GM12878 (cell line): ENCODE measurements at regions not wholly inside any gene's neighbourhood (a gene's known extent, or its start where the extent isn't known, plus 50 kb on each side); places are given as distances from the start of the nearest gene placed in this dataset.

Source experiments
- ATAC-seq: fragments of 200-7000 bp; cut with Tn5 transposase; 3 replicates; pipeline ENCODE4 v1.9.1; 2020; ENCODE audit warnings: mild to moderate bottlenecking, moderate library complexity
- BruUV-seq: library from RNA; stranded (reverse); fragments of 400-500 nt; replicated peaks from 2 replicates; lab custom pipeline; 2021; lab: Mats Ljungman, UMichigan
- CTCF ChIA-PET: fragments of 300-600 bp; sonication (Branson Sonifier 250); formaldehyde crosslinking; extraction: SDS; loops from one replicate; lab custom pipeline; 2021; ENCODE audit warnings: inconsistent platforms; lab: Yijun Ruan, JAX
- POLR2A ChIA-PET: fragments of 350-600 bp; formaldehyde crosslinking; extraction: SDS; loops from one replicate; lab custom pipeline; 2021; ENCODE audit warnings: inconsistent platforms; lab: Charles Lee
- RAD21 ChIA-PET: fragments of 300-600 bp; sonication (Branson Sonifier 250); formaldehyde crosslinking; loops from one replicate; lab custom pipeline; 2023; ENCODE audit warnings: antibody characterized with exemption; ENCODE audit not compliant: unreplicated experiment; lab: Charles Lee
- SMC1A ChIA-PET: fragments of 300-600 bp; sonication (Branson Sonifier 250); formaldehyde crosslinking; loops from one replicate; lab custom pipeline; 2023; ENCODE audit not compliant: unreplicated experiment, uncharacterized antibody; lab: Charles Lee
- DNase-seq: peaks from one replicate; pipeline ENCODE4 v3.0.0-alpha.2; 2011; ENCODE audit warnings: low read depth, low spot score
- FAIRE-seq: peaks from 3 replicates; lab custom pipeline; 2011; peaks lifted over from hg19 to GRCh38; lab: Jason Lieb, UNC
- H2AFZ ChIP-seq: 2 replicates; pipeline ENCODE4 v1.6.0; 2011; ENCODE audit warnings: low read depth, low read length, control low read depth; ENCODE audit not compliant: control insufficient read depth
- H3K27ac ChIP-seq: 2 replicates; pipeline ENCODE4 v1.5.1; 2011; ENCODE audit warnings: control low read depth; ENCODE audit not compliant: control insufficient read depth, insufficient read depth
- H3K27me3 ChIP-seq, 2 experiments: replicated peaks in 1 of 2; 2 replicates each; pipeline versions ENCODE4 v1.6.0 to v1.6.1; 2011; ENCODE audit warnings: low read length in 1 of 2; ENCODE audit not compliant: control insufficient read depth in 2 of 2, insufficient read depth in 2 of 2
- H3K36me3 ChIP-seq, 2 experiments: 2 replicates each; pipeline ENCODE4 v1.5.1; 2011; ENCODE audit warnings: low read length in 1 of 2; ENCODE audit not compliant: control insufficient read depth in 2 of 2, insufficient read depth in 2 of 2
- H3K4me1 ChIP-seq: 2 replicates; pipeline ENCODE4 v1.6.1; 2011; ENCODE audit warnings: mild to moderate bottlenecking, low read length, moderate library complexity, mixed read lengths; ENCODE audit not compliant: control insufficient read depth, insufficient read depth
- H3K4me2 ChIP-seq: 2 replicates; pipeline ENCODE4 v1.6.0; 2011; ENCODE audit warnings: control low read depth; ENCODE audit not compliant: control insufficient read depth, insufficient read depth
- H3K4me3 ChIP-seq: fragments of 200-600 bp; sonication (generic); 2 replicates; pipeline ENCODE4 v1.5.1; 2016
- H3K79me2 ChIP-seq: 2 replicates; pipeline ENCODE4 v1.6.0; 2011; ENCODE audit warnings: low read length; ENCODE audit not compliant: control insufficient read depth, insufficient read depth
- H3K9ac ChIP-seq: 2 replicates; pipeline ENCODE4 v1.8.0; 2011; ENCODE audit warnings: low read length, control low read depth, mixed read lengths; ENCODE audit not compliant: control insufficient read depth, insufficient read depth
- H3K9me3 ChIP-seq: replicated peaks from 3 replicates; pipeline ENCODE4 v1.5.1; 2011; ENCODE audit warnings: mild to moderate bottlenecking, low read length; ENCODE audit not compliant: control insufficient read depth, insufficient read depth
- H4K20me1 ChIP-seq: 2 replicates; pipeline ENCODE4 v1.6.0; 2011; ENCODE audit not compliant: control insufficient read depth, insufficient read depth
- CBFB ChIP-seq: IDR thresholded peaks from 2 replicates; pipeline ENCODE4 v1.6.1; 2016; ENCODE audit warnings: antibody characterized with exemption, low read depth
- CBX3 ChIP-seq: fragments of 200-600 bp; sonication (generic); IDR thresholded peaks from 2 replicates; pipeline ENCODE4 v1.6.1; 2016; ENCODE audit warnings: low read depth, borderline replicate concordance
- EGR1 ChIP-seq, 2 experiments: IDR thresholded peaks; 1 replicate in 1 of 2; 2 replicates in 1 of 2; pipeline ENCODE4 v1.6.1; 2011 to 2012; ENCODE audit warnings: low read depth in 2 of 2, low read length in 2 of 2, borderline replicate concordance in 1 of 2, mild to moderate bottlenecking in 1 of 2, moderate library complexity in 1 of 2
- POU2F2 ChIP-seq: IDR thresholded peaks from 3 replicates; pipeline ENCODE4 v1.6.1; 2011; ENCODE audit warnings: low read depth, mild to moderate bottlenecking, low read length, borderline replicate concordance
- RB1 ChIP-seq: fragments of 450-650 bp; formaldehyde crosslinking; IDR thresholded peaks from 2 replicates; pipeline ENCODE4 v1.6.1; 2017; ENCODE audit warnings: mild to moderate bottlenecking, borderline replicate concordance
- SMAD1 ChIP-seq: fragments of 450-650 bp; IDR thresholded peaks from 2 replicates; pipeline ENCODE4 v1.6.1; 2018; ENCODE audit warnings: mild to moderate bottlenecking, low read depth; ENCODE audit not compliant: partially characterized antibody
- YBX1 ChIP-seq: fragments of 450-650 bp; IDR thresholded peaks from 2 replicates; pipeline ENCODE4 v1.6.1; 2016; ENCODE audit warnings: antibody characterized with exemption
- WGBS: methylation state at CpG from one replicate; pipeline ENCODE4 v1.1.6; 2016; ENCODE audit warnings: low lambda C conversion rate; ENCODE audit not compliant: insufficient replicate concordance, insufficient coverage; ENCODE audit errors: missing lambda C conversion rate; 5-methylcytosine and 5-hydroxymethylcytosine counted together
- in situ Hi-C: fragments of 300-500 bp; cut with MboI; formaldehyde crosslinking; loops from 9 replicates; pipeline ENCODE4 v1.14.3; 2018; ENCODE audit warnings: mixed read lengths
- intact Hi-C: fragments of 100-400 bp; cut with micrococcal nuclease; formaldehyde crosslinking; loops from one replicate; pipeline ENCODE4 v1.14.2; 2022; ENCODE audit not compliant: unreplicated experiment
- TF ChIP-seq, protein P1 (sequence below): IDR thresholded peaks from 2 replicates; pipeline ENCODE4 v1.6.1; 2011; ENCODE audit warnings: borderline replicate concordance, low read depth, mild to moderate bottlenecking, moderate library complexity, mixed read lengths, low read length; ENCODE audit not compliant: insufficient read depth; ENCODE audit errors: extremely low read length
- TF ChIP-seq, protein P2 (sequence below): fragments of 450-650 bp; IDR thresholded peaks from 2 replicates; pipeline ENCODE4 v1.6.1; 2017; ENCODE audit warnings: antibody characterized with exemption, mild to moderate bottlenecking, moderate library complexity

DNA sequence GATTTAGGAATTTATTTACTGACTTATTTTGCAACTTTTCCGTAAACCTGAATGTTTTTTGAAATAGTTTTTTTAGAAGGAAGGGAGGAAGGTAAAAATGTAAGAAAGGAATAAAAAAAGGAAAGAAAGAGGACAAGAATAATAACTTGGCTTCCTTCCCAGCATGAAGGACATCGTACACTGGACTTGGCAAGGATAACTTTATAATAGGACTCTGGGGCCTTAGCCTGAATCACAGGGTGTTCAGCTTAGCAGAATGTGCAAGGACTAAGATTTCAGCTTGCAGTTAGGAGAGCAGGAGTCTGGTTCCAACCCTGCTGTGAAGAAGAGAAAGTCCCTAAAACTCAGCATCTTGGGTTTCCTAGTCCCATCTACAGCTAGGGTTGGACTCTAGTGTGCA lies 1053.3 kb downstream of the VRK1 start:
- Histone ChIP-seq H3K27ac (no peak overlapping the region), H3K9me3 (no peaks in the 10 kb centered on the region), H3K9ac (no peak overlapping the region), H3K4me2 (no peak overlapping the region), H3K79me2 (no peaks in the 10 kb centered on the region), H3K36me3 (no peaks in the 10 kb centered on the region), H3K27me3 (no peaks in the 10 kb centered on the region), H3K4me1 (no peaks in the 10 kb centered on the region), H2AFZ (no peak overlapping the region), H4K20me1 (no peaks in the 10 kb centered on the region), H3K4me3 (no peak overlapping the region)
- BruUV-seq: no TSS peak
- ChIA-PET CTCF (no interaction called here), RAD21 (no interaction called here), SMC1A (no interaction called here), POLR2A (no interaction called here)
- 0% methylated on average over 2 of the region's 2 CpGs for WGBS
- TF ChIP-seq CBX3: no peak
- TF ChIP-seq CBFB: no peak
- no peak for TF ChIP-seq EGR1 (IDR thresholded peaks at IDR 0.05; ENCODE audit: borderline replicate concordance in 1 of 2, low read depth in 2 of 2, low read length in 2 of 2)
- TF ChIP-seq POU2F2: no peak
- TF ChIP-seq YBX1: no peak
- TF ChIP-seq RB1: no peak
- TF ChIP-seq, protein P1, sequence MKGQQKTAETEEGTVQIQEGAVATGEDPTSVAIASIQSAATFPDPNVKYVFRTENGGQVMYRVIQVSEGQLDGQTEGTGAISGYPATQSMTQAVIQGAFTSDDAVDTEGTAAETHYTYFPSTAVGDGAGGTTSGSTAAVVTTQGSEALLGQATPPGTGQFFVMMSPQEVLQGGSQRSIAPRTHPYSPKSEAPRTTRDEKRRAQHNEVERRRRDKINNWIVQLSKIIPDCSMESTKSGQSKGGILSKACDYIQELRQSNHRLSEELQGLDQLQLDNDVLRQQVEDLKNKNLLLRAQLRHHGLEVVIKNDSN: no peak
- TF ChIP-seq, protein P2, sequence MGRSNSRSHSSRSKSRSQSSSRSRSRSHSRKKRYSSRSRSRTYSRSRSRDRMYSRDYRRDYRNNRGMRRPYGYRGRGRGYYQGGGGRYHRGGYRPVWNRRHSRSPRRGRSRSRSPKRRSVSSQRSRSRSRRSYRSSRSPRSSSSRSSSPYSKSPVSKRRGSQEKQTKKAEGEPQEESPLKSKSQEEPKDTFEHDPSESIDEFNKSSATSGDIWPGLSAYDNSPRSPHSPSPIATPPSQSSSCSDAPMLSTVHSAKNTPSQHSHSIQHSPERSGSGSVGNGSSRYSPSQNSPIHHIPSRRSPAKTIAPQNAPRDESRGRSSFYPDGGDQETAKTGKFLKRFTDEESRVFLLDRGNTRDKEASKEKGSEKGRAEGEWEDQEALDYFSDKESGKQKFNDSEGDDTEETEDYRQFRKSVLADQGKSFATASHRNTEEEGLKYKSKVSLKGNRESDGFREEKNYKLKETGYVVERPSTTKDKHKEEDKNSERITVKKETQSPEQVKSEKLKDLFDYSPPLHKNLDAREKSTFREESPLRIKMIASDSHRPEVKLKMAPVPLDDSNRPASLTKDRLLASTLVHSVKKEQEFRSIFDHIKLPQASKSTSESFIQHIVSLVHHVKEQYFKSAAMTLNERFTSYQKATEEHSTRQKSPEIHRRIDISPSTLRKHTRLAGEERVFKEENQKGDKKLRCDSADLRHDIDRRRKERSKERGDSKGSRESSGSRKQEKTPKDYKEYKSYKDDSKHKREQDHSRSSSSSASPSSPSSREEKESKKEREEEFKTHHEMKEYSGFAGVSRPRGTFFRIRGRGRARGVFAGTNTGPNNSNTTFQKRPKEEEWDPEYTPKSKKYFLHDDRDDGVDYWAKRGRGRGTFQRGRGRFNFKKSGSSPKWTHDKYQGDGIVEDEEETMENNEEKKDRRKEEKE: no peak
- no peak for TF ChIP-seq SMAD1
- FAIRE-seq (no peak), DNase-seq (no peak), ATAC-seq (no peak)
- intact Hi-C loops (no loop called here), in situ Hi-C loops (no loop called here)
